SK-N-SH (cell line): ENCODE measurements at regions not wholly inside any gene's neighbourhood (a gene's known extent, or its start where the extent isn't known, plus 50 kb on each side); places are given as distances from the start of the nearest gene placed in this dataset.
A peak's percentile ranks its signal among the peaks of the same experiment; 100 is the strongest.

Source experiments
- CHD2 ChIP-seq: fragments of 150-350 bp; IDR thresholded peaks from 2 replicates; pipeline ENCODE4 v1.6.1; 2018; ENCODE audit warnings: low read length; ENCODE audit not compliant: partially characterized antibody
- JUND ChIP-seq: IDR thresholded peaks from 2 replicates; pipeline ENCODE4 v1.4.0; 2012
- POLR2AphosphoS5 ChIP-seq: IDR thresholded peaks from 2 replicates; pipeline ENCODE4 v1.6.1; 2012; ENCODE audit warnings: low read depth, low read length
- RAD21 ChIP-seq: IDR thresholded peaks from 2 replicates; pipeline ENCODE4 v1.6.1; 2012; ENCODE audit warnings: mild to moderate bottlenecking, low read length
- TF ChIP-seq, protein P1 (sequence below): fragments of 200-600 bp; sonication (generic); IDR thresholded peaks from 2 replicates; pipeline ENCODE4 v1.6.1; 2017; ENCODE audit warnings: antibody characterized with exemption, mild to moderate bottlenecking, moderate library complexity

- TF ChIP-seq, protein P1, sequence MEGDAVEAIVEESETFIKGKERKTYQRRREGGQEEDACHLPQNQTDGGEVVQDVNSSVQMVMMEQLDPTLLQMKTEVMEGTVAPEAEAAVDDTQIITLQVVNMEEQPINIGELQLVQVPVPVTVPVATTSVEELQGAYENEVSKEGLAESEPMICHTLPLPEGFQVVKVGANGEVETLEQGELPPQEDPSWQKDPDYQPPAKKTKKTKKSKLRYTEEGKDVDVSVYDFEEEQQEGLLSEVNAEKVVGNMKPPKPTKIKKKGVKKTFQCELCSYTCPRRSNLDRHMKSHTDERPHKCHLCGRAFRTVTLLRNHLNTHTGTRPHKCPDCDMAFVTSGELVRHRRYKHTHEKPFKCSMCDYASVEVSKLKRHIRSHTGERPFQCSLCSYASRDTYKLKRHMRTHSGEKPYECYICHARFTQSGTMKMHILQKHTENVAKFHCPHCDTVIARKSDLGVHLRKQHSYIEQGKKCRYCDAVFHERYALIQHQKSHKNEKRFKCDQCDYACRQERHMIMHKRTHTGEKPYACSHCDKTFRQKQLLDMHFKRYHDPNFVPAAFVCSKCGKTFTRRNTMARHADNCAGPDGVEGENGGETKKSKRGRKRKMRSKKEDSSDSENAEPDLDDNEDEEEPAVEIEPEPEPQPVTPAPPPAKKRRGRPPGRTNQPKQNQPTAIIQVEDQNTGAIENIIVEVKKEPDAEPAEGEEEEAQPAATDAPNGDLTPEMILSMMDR = peak; percentile 68
- TF ChIP-seq RAD21 (no peak), JUND (no peak), CHD2 (no peak), POLR2AphosphoS5 (no peak)
Observed at GRCh38 chr14:21846227-21846885, 172.7 kb upstream of the OR4E1 start.
